Embryonic facial prominence (tissue), 1 donor: ENCODE measurements at regions not wholly inside any gene's neighbourhood (a gene's known extent, or its start where the extent isn't known, plus 50 kb on each side); places are given as distances from the start of the nearest gene placed in this dataset.

Experiments used
- DNase-seq: peaks from one replicate; pipeline ENCODE4 v3.0.0-alpha.2; 2016; ENCODE audit errors: extremely low spot score

DNA sequence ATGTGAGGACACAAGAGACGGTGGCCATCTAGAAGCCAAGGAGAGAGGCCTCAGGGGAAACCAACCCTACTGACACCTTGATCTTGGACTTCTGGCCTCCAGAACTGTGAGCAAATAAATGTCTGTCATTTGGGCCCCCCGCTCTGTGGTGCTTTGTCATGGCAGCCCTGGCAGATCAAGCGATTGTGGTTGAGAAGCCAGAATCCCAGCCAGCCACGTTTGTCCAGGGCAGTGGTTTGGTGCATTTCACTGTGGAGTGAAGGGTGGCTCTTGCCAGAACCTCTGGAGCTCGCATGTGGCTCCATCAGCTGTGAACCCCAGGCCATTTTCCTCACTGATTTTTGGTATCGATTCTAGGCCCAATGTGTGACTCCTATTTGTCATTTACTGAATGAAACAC is 404.9 kb downstream of the BCL11B start:
- DNase-seq: no peak

- DNase-seq: no peak
These were observed 404.3 kb downstream of the BCL11B start for GRCh38 chr14:98867726-98868125.

- no peak for DNase-seq
These were observed 403.1 kb downstream of the BCL11B start for GRCh38 chr14:98868866-98869265.

DNA sequence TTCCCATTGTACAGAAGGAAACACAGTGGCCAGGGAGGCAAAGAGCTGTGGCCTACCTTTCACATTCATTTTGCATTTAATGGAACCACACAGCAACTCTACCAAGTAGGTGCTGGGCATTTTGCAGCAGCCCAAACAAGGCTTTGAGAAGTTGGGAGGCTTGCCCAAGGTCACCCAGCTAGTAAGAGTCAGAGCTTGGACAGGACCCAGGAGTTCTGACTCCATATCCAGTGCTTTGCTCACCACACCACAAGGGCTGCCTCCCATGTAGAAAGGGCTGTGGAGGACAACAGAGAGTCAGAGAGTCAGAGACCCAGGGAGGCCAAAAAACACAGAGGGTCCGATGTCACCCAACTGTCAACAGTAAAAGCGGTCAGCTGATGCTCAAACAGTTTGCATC is 400.2 kb downstream of the BCL11B start:
- no peak for DNase-seq

DNA sequence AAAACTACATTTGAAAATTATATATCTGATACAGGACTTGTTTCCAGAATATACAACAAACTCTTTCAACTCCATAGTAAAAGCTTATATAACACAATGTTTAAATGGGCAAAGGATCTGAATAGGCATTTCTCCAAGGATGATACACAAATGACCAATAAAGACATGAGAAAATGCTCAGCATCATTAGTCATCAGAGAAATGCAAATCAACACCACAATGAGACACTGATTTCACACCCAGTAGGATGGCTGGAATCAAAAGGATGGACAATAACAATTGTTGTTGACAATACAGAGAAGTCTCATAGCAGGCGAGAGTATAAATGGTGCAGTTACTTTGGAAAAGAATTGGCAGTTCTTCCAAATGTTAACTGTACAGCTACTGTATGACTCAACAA is 394.9 kb downstream of the BCL11B start:
- DNase-seq: no peak

DNA sequence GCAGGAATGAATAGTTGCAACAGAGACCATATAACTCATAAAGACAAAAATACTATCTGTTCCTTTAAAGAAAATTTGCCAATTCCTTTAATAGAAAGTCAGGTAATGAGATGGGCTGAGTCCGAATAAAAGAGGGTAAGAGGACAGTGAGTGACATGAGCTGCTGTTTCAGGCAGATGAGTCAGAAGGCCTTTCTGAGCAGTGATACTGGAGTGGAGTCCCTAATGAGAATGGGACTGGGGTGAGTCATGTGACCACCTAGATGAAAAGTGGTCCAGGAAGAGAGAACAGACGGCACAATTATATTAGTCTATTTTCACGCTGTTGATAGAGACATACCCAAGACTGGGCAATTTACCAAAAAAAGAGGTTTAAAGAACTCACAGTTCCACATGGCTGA is 393.7 kb downstream of the BCL11B start:
- DNase-seq: no peak

DNA sequence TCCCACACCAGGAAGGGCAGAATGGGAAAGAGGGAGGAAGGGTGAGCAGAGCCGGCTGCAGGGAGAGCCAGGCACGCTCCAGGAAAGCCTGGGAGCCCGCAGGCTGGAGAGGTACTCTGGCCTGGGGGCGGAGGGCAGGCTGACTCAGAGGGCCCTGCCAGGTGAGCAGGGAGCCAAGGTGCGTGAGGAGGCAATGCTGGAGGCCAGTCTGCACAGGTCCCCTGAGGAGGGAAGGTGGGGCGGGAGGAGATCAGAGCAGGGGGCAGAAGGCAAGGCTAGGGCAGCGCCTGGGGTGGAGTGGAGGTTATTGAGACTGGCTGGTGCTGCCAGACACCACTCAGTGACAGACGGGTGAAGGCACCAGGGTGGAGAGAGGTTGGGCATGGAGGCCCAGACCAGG is 385.0 kb downstream of the BCL11B start:
- DNase-seq: no peak

DNA sequence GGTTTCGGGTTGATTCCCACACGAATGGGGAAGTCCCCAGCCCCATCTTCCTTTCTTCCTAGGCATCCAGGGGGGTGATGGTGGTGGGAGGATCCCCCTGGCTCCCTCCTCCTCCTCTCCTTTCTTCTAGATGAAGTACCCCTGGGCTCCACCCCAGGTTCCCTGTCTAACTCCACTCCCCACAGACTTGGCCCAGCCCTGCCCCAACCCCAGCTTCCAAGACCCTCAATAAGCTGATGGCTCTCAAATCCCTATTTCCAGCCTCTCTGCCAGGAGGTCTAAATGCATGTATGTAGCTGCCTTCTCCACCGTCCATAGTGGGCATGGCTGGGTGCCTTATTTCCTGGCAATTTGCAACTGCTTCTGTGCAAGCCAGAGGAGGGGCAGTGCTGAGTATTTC is 383.7 kb downstream of the BCL11B start:
- DNase-seq: no peak

GRCh38 chr14:98888927-98889835 is 382.8 kb downstream of the BCL11B start:
- no peak for DNase-seq

GRCh38 chr14:98889836-98890185 is 382.2 kb downstream of the BCL11B start:
- no peak for DNase-seq

DNA sequence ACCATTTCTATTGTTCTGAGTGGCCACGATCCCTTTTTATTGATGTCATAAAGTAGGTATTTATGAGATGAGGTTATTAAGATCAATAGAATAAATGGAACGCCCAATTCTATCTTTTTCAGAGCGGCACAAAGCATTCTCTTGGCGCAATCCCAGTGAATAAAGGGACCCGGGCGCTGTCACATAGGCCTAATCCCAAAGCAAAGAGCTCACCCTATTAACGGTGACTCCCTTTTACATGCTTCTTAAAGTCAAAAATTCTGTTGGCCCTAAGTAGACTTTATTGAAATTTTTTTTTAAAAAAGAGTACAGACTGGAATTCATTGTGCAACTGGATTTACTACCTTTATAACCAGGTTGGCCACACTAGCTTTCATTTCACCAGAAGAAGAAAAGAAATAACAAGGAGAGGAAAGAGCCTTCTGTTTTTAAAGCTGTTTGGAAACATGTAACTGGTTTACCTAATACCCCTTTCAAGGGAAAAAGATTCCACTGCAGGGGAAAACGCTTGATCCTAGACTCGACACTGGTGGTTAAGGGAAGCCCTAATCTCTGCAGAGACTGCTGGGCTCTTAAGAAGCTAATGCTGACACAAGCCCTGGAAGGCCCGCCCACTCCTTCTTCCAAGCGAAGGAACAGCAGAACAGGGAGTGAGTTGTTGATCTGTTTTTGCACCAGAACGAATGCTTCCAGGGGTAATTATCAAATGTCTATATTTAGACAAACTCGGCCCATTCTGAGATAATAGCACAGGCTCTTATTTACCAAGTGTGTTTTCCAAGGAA is 381.2 kb downstream of the BCL11B start:
- no peak for DNase-seq

DNA sequence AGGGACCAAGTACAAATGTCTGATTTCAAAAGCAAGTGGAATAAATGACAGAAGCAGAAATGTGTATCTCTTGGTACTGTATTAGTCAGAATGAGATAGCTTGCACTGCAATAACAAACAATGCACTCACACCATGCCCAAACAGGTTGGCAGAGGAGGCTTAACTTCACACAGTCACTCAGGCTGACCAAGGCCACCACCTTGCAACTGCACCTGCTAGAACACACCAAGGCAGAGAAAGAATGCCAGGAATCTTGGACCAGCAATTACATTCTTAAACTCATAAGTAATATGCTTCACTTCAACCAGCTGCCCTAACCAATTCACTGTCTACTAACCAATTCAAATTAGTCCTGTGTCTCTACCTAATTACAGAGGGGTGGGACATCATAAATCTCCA is 378.3 kb downstream of the BCL11B start:
- no peak for DNase-seq

DNA sequence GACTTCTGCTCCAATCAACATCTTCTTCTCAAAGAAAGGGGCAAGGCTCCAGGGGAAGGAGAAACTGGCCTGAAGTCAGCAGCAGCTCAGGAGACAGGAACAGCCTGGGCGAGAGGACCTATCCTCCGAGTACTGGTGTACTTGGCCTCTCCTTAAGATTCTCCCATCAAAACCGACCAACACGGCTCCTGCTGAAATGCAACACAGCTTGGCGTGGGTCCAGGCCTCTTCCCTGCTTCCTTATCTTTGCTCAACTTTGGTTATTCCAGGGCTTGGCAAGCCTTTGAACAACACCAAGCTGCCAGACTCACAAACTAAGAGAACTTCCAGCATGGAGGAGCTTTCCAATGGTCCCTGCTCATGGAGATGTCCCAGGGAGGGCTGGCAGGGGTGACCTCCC is 377.4 kb downstream of the BCL11B start:
- DNase-seq: no peak

GRCh38 chr14:98896449-98896848 is 375.5 kb downstream of the BCL11B start:
- no peak for DNase-seq

- DNase-seq: no peak
These were observed 374.2 kb downstream of the BCL11B start for GRCh38 chr14:98897605-98898309.

- DNase-seq: no peak
These were observed 372.6 kb downstream of the BCL11B start for GRCh38 chr14:98899441-98899840.

DNA sequence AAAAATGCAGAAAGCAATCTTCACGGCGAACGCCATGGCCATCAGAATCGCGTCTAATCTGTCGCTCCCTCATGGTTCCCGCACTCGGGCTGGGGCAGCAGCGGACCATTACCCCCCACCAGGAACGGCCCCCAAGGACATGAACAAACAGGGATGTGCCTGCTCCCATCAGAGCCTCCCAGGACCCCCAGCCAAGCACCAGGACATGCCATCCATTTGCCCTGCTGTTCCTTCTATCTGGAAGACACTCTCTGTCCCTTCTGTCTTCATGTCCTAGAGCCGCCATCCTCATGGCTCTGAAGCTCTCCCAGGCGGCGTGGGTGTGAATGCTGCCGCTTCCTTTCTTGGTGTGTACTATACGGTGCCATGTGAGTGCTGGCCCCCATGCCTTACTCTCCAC is 371.8 kb downstream of the BCL11B start:
- DNase-seq: no peak

GRCh38 chr14:98900798-98901197 is 371.2 kb downstream of the BCL11B start:
- DNase-seq: no peak

GRCh38 chr14:98901511-98902205 is 370.3 kb downstream of the BCL11B start:
- DNase-seq: no peak

DNA sequence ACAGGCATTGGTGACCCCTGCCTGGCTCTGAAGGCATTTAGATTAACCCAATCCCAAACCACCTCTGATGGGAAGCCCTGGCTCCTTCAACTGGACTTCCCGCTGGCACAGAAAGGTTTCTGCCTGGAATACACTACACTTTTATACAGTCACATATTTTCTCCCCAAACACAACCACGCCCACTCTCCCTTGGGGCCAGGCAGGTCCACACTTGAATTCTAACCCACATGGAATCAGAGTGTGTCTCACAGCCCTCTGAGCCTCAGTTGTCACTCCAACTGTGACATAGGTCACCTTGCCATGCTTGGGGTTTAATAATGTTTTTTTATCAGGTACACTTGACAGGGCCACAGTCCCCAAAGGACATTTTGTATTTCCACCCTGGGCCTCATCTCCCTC is 368.6 kb downstream of the BCL11B start:
- DNase-seq: no peak

GRCh38 chr14:98904677-98905076 is 367.3 kb downstream of the BCL11B start:
- no peak for DNase-seq
